Upper lobe of left lung (tissue), 6 donors: ENCODE measurements at regions not wholly inside any gene's neighbourhood (a gene's known extent, or its start where the extent isn't known, plus 50 kb on each side); places are given as distances from the start of the nearest gene placed in this dataset.

Experiments
- ATAC-seq, 2 donors: fragments of 200-7000 bp; cut with Tn5 transposase; one replicate each; pipeline ENCODE4 v1.9.1; 2022; ENCODE audit warnings: mild to moderate bottlenecking in 2 of 2, moderate library complexity in 2 of 2; ENCODE audit not compliant: low FRiP score in 2 of 2
- DNase-seq, 2 donors: peaks; one replicate each; pipeline ENCODE4 v3.0.0-alpha.2; 2019 to 2020
- H3K27ac ChIP-seq, 4 donors: fragments of 200-600 bp; sonication (generic); one replicate each; pipeline ENCODE4 v1.5.1; 2016 to 2019
- H3K27me3 ChIP-seq, 4 donors: fragments of 200-600 bp; sonication (generic); one replicate each; pipeline ENCODE4 v1.5.1; 2017 to 2019
- H3K36me3 ChIP-seq, 4 donors: fragments of 200-600 bp; sonication (generic); one replicate each; pipeline ENCODE4 v1.5.1; 2016 to 2019
- H3K4me1 ChIP-seq, 4 donors: fragments of 200-600 bp; sonication (generic); one replicate each; pipeline ENCODE4 v1.5.1; 2018 to 2019
- H3K4me3 ChIP-seq, 4 donors: fragments of 200-600 bp; sonication (generic); one replicate each; pipeline ENCODE4 v1.5.1; 2017 to 2019; ENCODE audit warnings: mild to moderate bottlenecking in 2 of 4, moderate library complexity in 1 of 4
- H3K9me3 ChIP-seq, 4 donors: fragments of 200-600 bp; sonication (generic); one replicate each; pipeline ENCODE4 v1.5.1; 2018 to 2019
- EP300 ChIP-seq, 4 donors: sonication (generic); formaldehyde crosslinking; IDR thresholded peaks; one replicate each; pipeline ENCODE4 v1.5.1; 2017; ENCODE audit warnings: antibody characterized with exemption in 4 of 4, control low read depth in 2 of 4
- POLR2A ChIP-seq, 4 donors: fragments of 450-650 bp; IDR thresholded peaks; one replicate each; pipeline ENCODE4 v1.5.1; 2016 to 2017; ENCODE audit warnings: antibody characterized with exemption in 4 of 4, mild to moderate bottlenecking in 2 of 4
- POLR2AphosphoS5 ChIP-seq, 2 donors: sonication (generic); formaldehyde crosslinking; IDR thresholded peaks; one replicate each; pipeline ENCODE4 v1.5.1; 2017; ENCODE audit warnings: antibody characterized with exemption in 2 of 2
- WGBS, 2 donors: methylation state at CpG; one replicate each; pipeline ENCODE4 v1.1.5; 2017 to 2018; 5-methylcytosine and 5-hydroxymethylcytosine counted together
- TF ChIP-seq, protein P1 (sequence below), 6 experiments: fragments of 450-650 bp in 4 of 6; fragments of 200-600 bp in 2 of 6; sonication (generic) in 2 of 6; IDR thresholded peaks; one replicate each; pipeline ENCODE4 v1.5.1; 2016 to 2019; ENCODE audit warnings: antibody characterized with exemption in 6 of 6
- donor health status: DM: no; HTN: no; CAD: no; lungs with moderate emphysema.
- donor health status: DM: no; HTN: yes; CAD: no; lungs with severe emphysema.

DNA sequence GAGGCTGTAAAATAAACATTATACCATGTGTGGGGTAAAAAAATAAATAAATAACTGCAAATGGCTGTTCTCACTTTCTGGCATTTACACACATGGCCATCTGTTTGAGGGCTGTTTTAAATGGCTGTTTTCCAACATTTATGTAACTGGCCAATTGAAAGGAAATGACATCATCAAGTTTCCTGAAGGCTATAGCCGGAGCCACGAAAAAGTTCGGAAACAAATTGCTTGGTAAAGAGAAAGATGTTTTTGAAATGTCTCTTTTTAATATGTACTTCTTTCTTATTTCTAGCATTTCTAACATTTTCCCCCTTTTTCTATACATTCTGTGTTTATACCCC lies 95.4 kb upstream of the DAB2 start:
- WGBS, 2 donors = 20 to 25% methylated on average over 3 of the region's 3 CpGs
- no peaks in the 10 kb centered on the region for H3K36me3 ChIP-seq
- no peak for TF ChIP-seq POLR2A (IDR thresholded peaks at IDR 0.05)
- TF ChIP-seq POLR2AphosphoS5 (IDR thresholded peaks at IDR 0.05) = peak in 1 of 2 donors; percentile 13
- TF ChIP-seq EP300 (IDR thresholded peaks at IDR 0.05) = no peak
- TF ChIP-seq, protein P1, sequence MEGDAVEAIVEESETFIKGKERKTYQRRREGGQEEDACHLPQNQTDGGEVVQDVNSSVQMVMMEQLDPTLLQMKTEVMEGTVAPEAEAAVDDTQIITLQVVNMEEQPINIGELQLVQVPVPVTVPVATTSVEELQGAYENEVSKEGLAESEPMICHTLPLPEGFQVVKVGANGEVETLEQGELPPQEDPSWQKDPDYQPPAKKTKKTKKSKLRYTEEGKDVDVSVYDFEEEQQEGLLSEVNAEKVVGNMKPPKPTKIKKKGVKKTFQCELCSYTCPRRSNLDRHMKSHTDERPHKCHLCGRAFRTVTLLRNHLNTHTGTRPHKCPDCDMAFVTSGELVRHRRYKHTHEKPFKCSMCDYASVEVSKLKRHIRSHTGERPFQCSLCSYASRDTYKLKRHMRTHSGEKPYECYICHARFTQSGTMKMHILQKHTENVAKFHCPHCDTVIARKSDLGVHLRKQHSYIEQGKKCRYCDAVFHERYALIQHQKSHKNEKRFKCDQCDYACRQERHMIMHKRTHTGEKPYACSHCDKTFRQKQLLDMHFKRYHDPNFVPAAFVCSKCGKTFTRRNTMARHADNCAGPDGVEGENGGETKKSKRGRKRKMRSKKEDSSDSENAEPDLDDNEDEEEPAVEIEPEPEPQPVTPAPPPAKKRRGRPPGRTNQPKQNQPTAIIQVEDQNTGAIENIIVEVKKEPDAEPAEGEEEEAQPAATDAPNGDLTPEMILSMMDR (IDR thresholded peaks at IDR 0.05) = no peak
- H3K4me1 ChIP-seq = peaks cover 15 to 21% (median 18%) of the 10 kb centered on the region in 4 donors
- no peaks in the 10 kb centered on the region for H3K9me3 ChIP-seq
- peak overlapping the region; percentile 1 to 35 (median 3) for H3K27ac ChIP-seq
- ATAC-seq (peak in 1 of 2 donors; percentile 73), DNase-seq (no peak)
- H3K4me3 ChIP-seq = no peak overlapping the region
- H3K27me3 ChIP-seq = no peaks in the 10 kb centered on the region

DNA sequence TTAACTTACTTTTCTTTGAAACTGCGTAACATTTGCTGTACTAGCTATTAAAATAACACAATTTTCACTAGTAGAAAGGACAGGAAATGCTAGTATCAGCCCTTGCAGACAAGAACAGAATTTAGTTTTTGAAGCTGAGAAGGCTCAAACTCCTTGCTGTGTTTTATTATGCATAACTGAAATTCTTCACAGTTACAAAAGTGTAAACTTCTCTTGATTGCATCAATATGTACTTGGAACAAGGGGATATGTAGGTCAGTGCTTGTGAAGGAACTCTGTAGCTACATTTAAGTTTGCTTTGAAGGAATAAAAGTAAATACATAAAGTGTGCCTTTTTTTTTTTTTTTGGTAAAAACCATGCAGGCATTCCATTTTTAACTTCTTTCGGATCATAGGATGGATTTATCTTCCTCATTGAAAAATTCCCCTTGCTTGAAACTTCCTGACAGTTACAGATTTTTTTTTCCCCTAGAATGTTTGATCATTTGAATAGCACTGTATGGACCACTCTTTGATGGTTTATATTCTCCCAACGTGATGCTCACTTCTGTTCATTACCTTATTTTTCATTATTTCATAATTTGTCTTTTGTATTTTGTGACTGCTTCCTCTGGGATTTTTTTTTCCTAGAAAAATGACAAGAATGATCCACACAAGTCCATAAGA lies 94.9 kb upstream of the DAB2 start:
- Histone ChIP-seq H3K4me1 (peaks cover 15 to 21% (median 18%) of the 10 kb centered on the region in 4 donors), H3K9me3 (no peaks in the 10 kb centered on the region), H3K27ac (peak overlapping the region in 2 of 4 donors; percentile 2 to 4), H3K36me3 (no peaks in the 10 kb centered on the region), H3K4me3 (no peak overlapping the region), H3K27me3 (no peaks in the 10 kb centered on the region)
- ATAC-seq (peak in 1 of 2 donors; percentile 60), DNase-seq (no peak)
- TF ChIP-seq POLR2AphosphoS5 (IDR thresholded peaks at IDR 0.05) (no peak), EP300 (IDR thresholded peaks at IDR 0.05) (no peak), POLR2A (IDR thresholded peaks at IDR 0.05) (no peak)
- TF ChIP-seq, protein P1 (IDR thresholded peaks at IDR 0.05) = no peak
- WGBS, 2 donors = 39 to 48% methylated on average over 3 of the region's 3 CpGs

DNA sequence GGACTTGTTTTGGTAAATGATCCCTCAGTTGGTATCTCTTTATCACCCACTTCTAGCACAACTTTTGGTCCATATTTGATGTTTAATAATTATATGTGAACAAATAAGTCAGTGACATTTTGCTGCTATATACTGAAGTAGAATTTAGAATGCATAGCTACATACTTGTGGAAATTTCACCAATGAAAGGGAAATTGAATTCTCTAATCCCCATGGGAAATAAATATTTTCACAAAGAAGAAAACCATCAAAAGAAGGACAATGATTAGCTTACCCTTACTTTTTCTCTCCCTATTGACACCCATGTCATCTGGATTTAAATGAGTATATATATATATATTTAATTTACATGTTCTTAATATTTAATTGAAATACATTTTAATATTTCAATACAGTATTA lies 94.3 kb upstream of the DAB2 start:
- peak overlapping the region in 1 of 4 donors; percentile 4 for H3K27ac ChIP-seq
- TF ChIP-seq POLR2A (IDR thresholded peaks at IDR 0.05) (no peak), POLR2AphosphoS5 (IDR thresholded peaks at IDR 0.05) (no peak), EP300 (IDR thresholded peaks at IDR 0.05) (no peak)
- TF ChIP-seq, protein P1 (IDR thresholded peaks at IDR 0.05) = no peak
- H3K4me1 ChIP-seq = peaks cover 15 to 21% (median 18%) of the 10 kb centered on the region in 4 donors
- ATAC-seq (no peak), DNase-seq (no peak)
- H3K4me3 ChIP-seq = no peak overlapping the region
- no peaks in the 10 kb centered on the region for H3K9me3 ChIP-seq
- no peaks in the 10 kb centered on the region for H3K27me3 ChIP-seq
- no peaks in the 10 kb centered on the region for H3K36me3 ChIP-seq

DNA sequence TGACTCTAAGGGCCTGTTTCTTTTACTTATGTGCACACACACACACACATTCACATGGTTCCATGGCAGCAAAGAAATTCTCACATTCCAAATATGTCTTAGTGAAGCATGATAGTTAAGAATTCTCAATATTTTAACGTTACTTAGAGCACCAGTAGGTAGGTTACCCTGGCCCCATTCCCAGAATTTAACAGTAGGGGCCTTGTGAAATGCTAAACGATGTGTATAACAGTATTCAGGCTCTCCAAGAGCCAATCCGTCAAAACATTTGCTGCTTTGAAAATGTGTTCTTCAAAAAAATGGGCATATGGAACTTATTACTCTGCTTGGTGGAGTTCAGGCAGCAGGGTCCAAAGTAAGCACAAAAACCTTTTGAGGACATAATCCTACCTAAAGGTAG lies 93.7 kb upstream of the DAB2 start:
- no peaks in the 10 kb centered on the region for H3K9me3 ChIP-seq
- TF ChIP-seq, protein P1 (IDR thresholded peaks at IDR 0.05) = no peak
- TF ChIP-seq EP300 (IDR thresholded peaks at IDR 0.05) (no peak), POLR2AphosphoS5 (IDR thresholded peaks at IDR 0.05) (no peak), POLR2A (IDR thresholded peaks at IDR 0.05) (no peak)
- H3K4me3 ChIP-seq = no peak overlapping the region
- H3K36me3 ChIP-seq = no peaks in the 10 kb centered on the region
- DNase-seq = no peak
- no peaks in the 10 kb centered on the region for H3K27me3 ChIP-seq
- peak in 1 of 2 donors; percentile 24 for ATAC-seq
- peak overlapping the region in 1 of 4 donors; percentile 4 for H3K27ac ChIP-seq
- 43 to 60% methylated on average over 3 of the region's 3 CpGs for WGBS, 2 donors
- H3K4me1 ChIP-seq = peaks cover 15 to 21% (median 18%) of the 10 kb centered on the region in 4 donors

DNA sequence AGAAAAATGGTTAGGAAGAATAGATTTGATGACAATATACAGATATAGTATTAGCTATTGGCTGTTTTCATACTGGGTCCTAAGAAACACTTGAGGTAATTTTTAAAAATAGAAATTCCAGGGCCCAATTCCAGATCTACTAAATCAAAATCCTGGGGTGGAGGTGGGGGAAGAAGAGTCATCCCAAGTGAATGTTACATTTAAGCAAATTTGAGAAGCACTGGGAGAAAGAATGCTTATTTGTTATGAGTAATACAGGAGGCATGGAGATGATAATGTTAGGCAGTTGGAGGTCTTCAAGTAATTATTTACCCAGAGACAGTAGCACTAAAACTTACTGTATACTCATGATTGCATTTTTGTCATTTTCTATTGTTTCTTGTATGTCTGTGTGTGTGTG lies 93.0 kb upstream of the DAB2 start:
- Histone ChIP-seq H3K4me1 (peaks cover 15 to 21% (median 18%) of the 10 kb centered on the region in 4 donors), H3K4me3 (no peak overlapping the region), H3K27ac (no peak overlapping the region), H3K36me3 (no peaks in the 10 kb centered on the region), H3K27me3 (no peaks in the 10 kb centered on the region), H3K9me3 (no peaks in the 10 kb centered on the region)
- DNase-seq (no peak), ATAC-seq (peak in 1 of 2 donors; percentile 76)
- TF ChIP-seq, protein P1 (IDR thresholded peaks at IDR 0.05) = no peak
- no peak for TF ChIP-seq POLR2AphosphoS5 (IDR thresholded peaks at IDR 0.05)
- no peak for TF ChIP-seq EP300 (IDR thresholded peaks at IDR 0.05)
- no peak for TF ChIP-seq POLR2A (IDR thresholded peaks at IDR 0.05)
